ENCODE measurements at regions not wholly inside any gene's neighbourhood (a gene's known extent, or its start where the extent isn't known, plus 50 kb on each side); places are given as distances from the start of the nearest gene placed in this dataset.

GRCh38 chr12:13367973-13368372 lies 171.4 kb downstream of the EMP1 start:
- Histone ChIP-seq H2BK120ac (ENCODE audit: low read depth, low read length) (no peak overlapping the region), H4K5ac (ENCODE audit: low read length) (no peak overlapping the region), H3K4ac (ENCODE audit: low read depth, low read length) (no peak overlapping the region), H2BK15ac (replicated peaks; ENCODE audit: low read depth) (no peak overlapping the region), H3K18ac (ENCODE audit: low read length) (no peak overlapping the region), H4K8ac (ENCODE audit: low read depth, low read length) (no peak overlapping the region), H2BK5ac (ENCODE audit: low read length) (no peak overlapping the region), H3K27me3 (ENCODE audit: insufficient read depth, low read length, poor library complexity) (no peaks in the 10 kb centered on the region), H3K56ac (ENCODE audit: low read length) (no peak overlapping the region), H3K79me1 (ENCODE audit: low read length) (no peaks in the 10 kb centered on the region), H3K79me2 (ENCODE audit: control insufficient read depth, insufficient read depth, low read length) (no peaks in the 10 kb centered on the region), H3K36me3 (ENCODE audit: control insufficient read depth, insufficient read depth, low read length) (no peaks in the 10 kb centered on the region), H2AK5ac (ENCODE audit: low read length) (no peak overlapping the region), H3K9ac (ENCODE audit: low read length) (no peak overlapping the region), H3K4me3 (ENCODE audit: low read length) (no peak overlapping the region), H3K27ac (ENCODE audit: low read depth, low read length) (no peak overlapping the region), H3K4me1 (ENCODE audit: control insufficient read depth, low read depth, low read length) (no peaks in the 10 kb centered on the region), H3K23ac (ENCODE audit: low read length) (no peak overlapping the region), H3K4me2 (ENCODE audit: low read length) (no peak overlapping the region)
- DNase-seq = no peak
- no CpG with 5 or more reads among the region's 11 CpGs for WGBS (ENCODE audit: extremely low coverage, insufficient coverage, low lambda C conversion rate)

GRCh38 chr12:13365748-13366366 lies 169.3 kb downstream of the EMP1 start:
- Histone ChIP-seq H3K27ac (ENCODE audit: low read depth, low read length) (no peak overlapping the region), H3K23ac (ENCODE audit: low read length) (no peak overlapping the region), H2AK5ac (ENCODE audit: low read length) (no peak overlapping the region), H3K56ac (ENCODE audit: low read length) (no peak overlapping the region), H2BK15ac (replicated peaks; ENCODE audit: low read depth) (no peak overlapping the region), H4K8ac (ENCODE audit: low read depth, low read length) (no peak overlapping the region), H3K36me3 (ENCODE audit: control insufficient read depth, insufficient read depth, low read length) (no peaks in the 10 kb centered on the region), H2BK120ac (ENCODE audit: low read depth, low read length) (no peak overlapping the region), H4K5ac (ENCODE audit: low read length) (no peak overlapping the region), H3K4me2 (ENCODE audit: low read length) (no peak overlapping the region), H3K27me3 (ENCODE audit: insufficient read depth, low read length, poor library complexity) (no peaks in the 10 kb centered on the region), H3K4ac (ENCODE audit: low read depth, low read length) (no peak overlapping the region), H3K4me1 (ENCODE audit: control insufficient read depth, low read depth, low read length) (no peaks in the 10 kb centered on the region), H3K9ac (ENCODE audit: low read length) (no peak overlapping the region), H3K18ac (ENCODE audit: low read length) (no peak overlapping the region), H3K79me2 (ENCODE audit: control insufficient read depth, insufficient read depth, low read length) (no peaks in the 10 kb centered on the region), H3K4me3 (ENCODE audit: low read length) (no peak overlapping the region), H3K79me1 (ENCODE audit: low read length) (no peaks in the 10 kb centered on the region), H2BK5ac (ENCODE audit: low read length) (no peak overlapping the region)
- no peak for DNase-seq
- no CpG with 5 or more reads among the region's 16 CpGs for WGBS (ENCODE audit: extremely low coverage, insufficient coverage, low lambda C conversion rate)

GRCh38 chr12:13362260-13362841 lies 165.8 kb downstream of the EMP1 start:
- Histone ChIP-seq H3K4me3 (ENCODE audit: low read length) (no peak overlapping the region), H3K4me1 (ENCODE audit: control insufficient read depth, low read depth, low read length) (no peaks in the 10 kb centered on the region), H3K36me3 (ENCODE audit: control insufficient read depth, insufficient read depth, low read length) (no peaks in the 10 kb centered on the region), H3K23ac (ENCODE audit: low read length) (no peak overlapping the region), H3K18ac (ENCODE audit: low read length) (no peak overlapping the region), H3K4ac (ENCODE audit: low read depth, low read length) (no peak overlapping the region), H3K27me3 (ENCODE audit: insufficient read depth, low read length, poor library complexity) (no peaks in the 10 kb centered on the region), H3K4me2 (ENCODE audit: low read length) (no peak overlapping the region), H2BK15ac (replicated peaks; ENCODE audit: low read depth) (no peak overlapping the region), H2BK120ac (ENCODE audit: low read depth, low read length) (no peak overlapping the region), H3K56ac (ENCODE audit: low read length) (no peak overlapping the region), H2AK5ac (ENCODE audit: low read length) (no peak overlapping the region), H2BK5ac (ENCODE audit: low read length) (no peak overlapping the region), H3K79me2 (ENCODE audit: control insufficient read depth, insufficient read depth, low read length) (no peaks in the 10 kb centered on the region), H3K9ac (ENCODE audit: low read length) (no peak overlapping the region), H4K5ac (ENCODE audit: low read length) (no peak overlapping the region), H4K8ac (ENCODE audit: low read depth, low read length) (no peak overlapping the region), H3K27ac (ENCODE audit: low read depth, low read length) (no peak overlapping the region), H3K79me1 (ENCODE audit: low read length) (no peaks in the 10 kb centered on the region)
- DNase-seq = peak; percentile 86
- no CpG with 5 or more reads among the region's 5 CpGs for WGBS (ENCODE audit: extremely low coverage, insufficient coverage, low lambda C conversion rate)

- Histone ChIP-seq H3K27me3 (ENCODE audit: insufficient read depth, low read length, poor library complexity) (no peaks in the 10 kb centered on the region), H3K18ac (ENCODE audit: low read length) (no peak overlapping the region), H3K4me3 (ENCODE audit: low read length) (no peak overlapping the region), H4K8ac (ENCODE audit: low read depth, low read length) (no peak overlapping the region), H3K79me2 (ENCODE audit: control insufficient read depth, insufficient read depth, low read length) (no peaks in the 10 kb centered on the region), H3K36me3 (ENCODE audit: control insufficient read depth, insufficient read depth, low read length) (no peaks in the 10 kb centered on the region), H2BK120ac (ENCODE audit: low read depth, low read length) (no peak overlapping the region), H3K56ac (ENCODE audit: low read length) (no peak overlapping the region), H4K5ac (ENCODE audit: low read length) (no peak overlapping the region), H2BK5ac (ENCODE audit: low read length) (no peak overlapping the region), H3K4me2 (ENCODE audit: low read length) (no peak overlapping the region), H3K27ac (ENCODE audit: low read depth, low read length) (no peak overlapping the region), H2AK5ac (ENCODE audit: low read length) (no peak overlapping the region), H3K23ac (ENCODE audit: low read length) (no peak overlapping the region), H3K79me1 (ENCODE audit: low read length) (no peaks in the 10 kb centered on the region), H3K4ac (ENCODE audit: low read depth, low read length) (no peak overlapping the region), H3K4me1 (ENCODE audit: control insufficient read depth, low read depth, low read length) (no peaks in the 10 kb centered on the region), H3K9ac (ENCODE audit: low read length) (no peak overlapping the region), H2BK15ac (replicated peaks; ENCODE audit: low read depth) (no peak overlapping the region)
- no peak for DNase-seq
Observed at GRCh38 chr12:13359636-13360035, 163.1 kb downstream of the EMP1 start.

GRCh38 chr12:13358391-13358905 lies 161.9 kb downstream of the EMP1 start:
- H4K5ac ChIP-seq (ENCODE audit: low read length) = no peak overlapping the region
- no peak overlapping the region for H3K27ac ChIP-seq (ENCODE audit: low read depth, low read length)
- no peak overlapping the region for H2BK120ac ChIP-seq (ENCODE audit: low read depth, low read length)
- no peak overlapping the region for H3K23ac ChIP-seq (ENCODE audit: low read length)
- no CpG with 5 or more reads among the region's 4 CpGs for WGBS (ENCODE audit: extremely low coverage, insufficient coverage, low lambda C conversion rate)
- no peak overlapping the region for H2BK15ac ChIP-seq (replicated peaks; ENCODE audit: low read depth)
- no peaks in the 10 kb centered on the region for H3K79me2 ChIP-seq (ENCODE audit: control insufficient read depth, insufficient read depth, low read length)
- no peak overlapping the region for H2BK5ac ChIP-seq (ENCODE audit: low read length)
- no peaks in the 10 kb centered on the region for H3K27me3 ChIP-seq (ENCODE audit: insufficient read depth, low read length, poor library complexity)
- no peak overlapping the region for H4K8ac ChIP-seq (ENCODE audit: low read depth, low read length)
- H2AK5ac ChIP-seq (ENCODE audit: low read length) = no peak overlapping the region
- no peak overlapping the region for H3K18ac ChIP-seq (ENCODE audit: low read length)
- no peak overlapping the region for H3K56ac ChIP-seq (ENCODE audit: low read length)
- H3K4me1 ChIP-seq (ENCODE audit: control insufficient read depth, low read depth, low read length) = no peaks in the 10 kb centered on the region
- no peak overlapping the region for H3K4me2 ChIP-seq (ENCODE audit: low read length)
- no peak overlapping the region for H3K4ac ChIP-seq (ENCODE audit: low read depth, low read length)
- H3K9ac ChIP-seq (ENCODE audit: low read length) = no peak overlapping the region
- H3K36me3 ChIP-seq (ENCODE audit: control insufficient read depth, insufficient read depth, low read length) = no peaks in the 10 kb centered on the region
- H3K4me3 ChIP-seq (ENCODE audit: low read length) = no peak overlapping the region
- DNase-seq = no peak
- no peaks in the 10 kb centered on the region for H3K79me1 ChIP-seq (ENCODE audit: low read length)

GRCh38 chr12:13350946-13351345 lies 154.4 kb downstream of the EMP1 start:
- no peak overlapping the region for H3K27ac ChIP-seq (ENCODE audit: low read depth, low read length)
- H3K4me2 ChIP-seq (ENCODE audit: low read length) = no peak overlapping the region
- no peak overlapping the region for H2BK15ac ChIP-seq (replicated peaks; ENCODE audit: low read depth)
- no peak overlapping the region for H3K18ac ChIP-seq (ENCODE audit: low read length)
- no peak overlapping the region for H3K4ac ChIP-seq (ENCODE audit: low read depth, low read length)
- H3K79me2 ChIP-seq (ENCODE audit: control insufficient read depth, insufficient read depth, low read length) = no peaks in the 10 kb centered on the region
- H3K9ac ChIP-seq (ENCODE audit: low read length) = no peak overlapping the region
- no peak overlapping the region for H4K8ac ChIP-seq (ENCODE audit: low read depth, low read length)
- no peak overlapping the region for H4K5ac ChIP-seq (ENCODE audit: low read length)
- no peak overlapping the region for H2BK120ac ChIP-seq (ENCODE audit: low read depth, low read length)
- peaks cover 2% of the 10 kb centered on the region for H3K4me1 ChIP-seq (ENCODE audit: control insufficient read depth, low read depth, low read length)
- DNase-seq = no peak
- no peaks in the 10 kb centered on the region for H3K79me1 ChIP-seq (ENCODE audit: low read length)
- no peak overlapping the region for H3K56ac ChIP-seq (ENCODE audit: low read length)
- H3K36me3 ChIP-seq (ENCODE audit: control insufficient read depth, insufficient read depth, low read length) = no peaks in the 10 kb centered on the region
- H2BK5ac ChIP-seq (ENCODE audit: low read length) = no peak overlapping the region
- WGBS (ENCODE audit: extremely low coverage, insufficient coverage, low lambda C conversion rate) = no CpG with 5 or more reads among the region's 2 CpGs
- H3K27me3 ChIP-seq (ENCODE audit: insufficient read depth, low read length, poor library complexity) = no peaks in the 10 kb centered on the region
- H2AK5ac ChIP-seq (ENCODE audit: low read length) = no peak overlapping the region
- H3K4me3 ChIP-seq (ENCODE audit: low read length) = no peak overlapping the region
- no peak overlapping the region for H3K23ac ChIP-seq (ENCODE audit: low read length)
